ENCODE measurements at regions not wholly inside any gene's neighbourhood (a gene's known extent, or its start where the extent isn't known, plus 50 kb on each side); places are given as distances from the start of the nearest gene placed in this dataset.

- TF ChIP-seq CTCF (IDR thresholded peaks at IDR 0.05) (no peak), POLR2A (IDR thresholded peaks at IDR 0.05) (no peak)
These were observed 309.8 kb downstream of the MAP2K4 start for GRCh38 chr17:12330456-12330855.
